PC-3 (cell line): ENCODE measurements at regions not wholly inside any gene's neighbourhood (a gene's known extent, or its start where the extent isn't known, plus 50 kb on each side); places are given as distances from the start of the nearest gene placed in this dataset.

Source experiments
- ATAC-seq: fragments of 200-7000 bp; cut with Tn5 transposase; 2 replicates; pipeline ENCODE4 v1.9.1; 2020; ENCODE audit warnings: mild to moderate bottlenecking, moderate library complexity
- BruUV-seq: library from RNA; stranded (reverse); fragments of 400-500 nt; replicated peaks from 2 replicates; lab custom pipeline; 2021; lab: Mats Ljungman, UMichigan
- CTCF ChIA-PET: fragments of 300-600 bp; sonication (Branson Sonifier 250); formaldehyde crosslinking; loops from one replicate; lab custom pipeline; 2022; ENCODE audit warnings: antibody characterized with exemption; lab: Charles Lee
- POLR2A ChIA-PET: fragments of 300-600 bp; sonication (Branson Sonifier 250); formaldehyde crosslinking; loops from one replicate; lab custom pipeline; 2022; ENCODE audit warnings: antibody characterized with exemption; ENCODE audit not compliant: unreplicated experiment; lab: Charles Lee
- DNase-seq: peaks from one replicate; pipeline ENCODE4 v3.0.0-alpha.2; 2015
- H2AFZ ChIP-seq: fragments of 300-600 bp; sonication (generic); 2 replicates; pipeline ENCODE4 v1.6.0; 2016; ENCODE audit warnings: antibody characterized with exemption, low read length
- H3F3A ChIP-seq: fragments of 300-600 bp; sonication (generic); one replicate; pipeline ENCODE4 v1.6.0; 2017; ENCODE audit warnings: antibody characterized with exemption, low read length, control low read depth, mild to moderate bottlenecking; ENCODE audit not compliant: unreplicated experiment
- H3K27ac ChIP-seq: fragments of 300-600 bp; sonication (generic); 2 replicates; pipeline ENCODE4 v1.5.1; 2016; ENCODE audit warnings: mild to moderate bottlenecking, low read length
- H3K27me3 ChIP-seq: fragments of 300-600 bp; sonication (generic); 2 replicates; pipeline ENCODE4 v1.6.1; 2016; ENCODE audit warnings: low read length, mixed read lengths
- H3K36me3 ChIP-seq: fragments of 300-600 bp; sonication (generic); 2 replicates; pipeline ENCODE4 v1.6.1; 2016; ENCODE audit warnings: low read depth, mixed run types, low read length, mixed read lengths
- H3K4me1 ChIP-seq: fragments of 300-600 bp; sonication (generic); 2 replicates; pipeline ENCODE4 v1.5.1; 2016; ENCODE audit warnings: low read length; ENCODE audit not compliant: insufficient read depth
- H3K4me2 ChIP-seq: fragments of 300-600 bp; sonication (generic); 2 replicates; pipeline ENCODE4 v1.6.0; 2016; ENCODE audit warnings: low read length
- H3K4me3 ChIP-seq: fragments of 300-600 bp; sonication (generic); 2 replicates; pipeline ENCODE4 v1.5.1; 2016; ENCODE audit warnings: mild to moderate bottlenecking, low read length, mixed read lengths
- H3K79me2 ChIP-seq: fragments of 300-600 bp; sonication (generic); 2 replicates; pipeline ENCODE4 v1.6.1; 2017; ENCODE audit warnings: low read length, mixed read lengths
- H3K9ac ChIP-seq: fragments of 300-600 bp; sonication (generic); 2 replicates; pipeline ENCODE4 v1.6.0; 2016; ENCODE audit warnings: mild to moderate bottlenecking, low read length
- H3K9me2 ChIP-seq: fragments of 300-600 bp; sonication (generic); replicated peaks from 2 replicates; pipeline ENCODE4 v1.6.1; 2016; ENCODE audit warnings: mixed run types, low read length, mixed read lengths
- H3K9me3 ChIP-seq: fragments of 300-600 bp; sonication (generic); 2 replicates; pipeline ENCODE4 v1.6.1; 2016; ENCODE audit warnings: low read length, mixed read lengths
- H4K20me1 ChIP-seq: fragments of 300-600 bp; sonication (generic); 2 replicates; pipeline ENCODE4 v1.6.1; 2016; ENCODE audit warnings: low read length, mixed read lengths
- EZH2 ChIP-seq: fragments of 300-600 bp; sonication (generic); IDR thresholded peaks from one replicate; pipeline ENCODE4 v1.6.1; 2017; ENCODE audit warnings: antibody characterized with exemption, mild to moderate bottlenecking, low read length; ENCODE audit not compliant: unreplicated experiment
- EZH2phosphoT487 ChIP-seq: fragments of 300-600 bp; sonication (generic); IDR thresholded peaks from 2 replicates; pipeline ENCODE4 v1.6.1; 2018; ENCODE audit warnings: mild to moderate bottlenecking, antibody characterized with exemption, low read length, borderline replicate concordance
- intact Hi-C: fragments of 100-400 bp; cut with micrococcal nuclease; formaldehyde crosslinking; loops from 2 replicates; pipeline ENCODE4 v1.9.0; 2023
- TF ChIP-seq, protein P1 (sequence below): fragments of 300-600 bp; sonication (generic); conservative IDR thresholded peaks from 2 replicates; pipeline ENCODE4 v1.5.1; 2017; ENCODE audit warnings: antibody characterized with exemption, low read depth, mild to moderate bottlenecking, low read length

- H2AFZ ChIP-seq: no peak overlapping the region
- ATAC-seq (no peak), DNase-seq (no peak)
- BruUV-seq: no TSS peak
- H3K9me3 ChIP-seq: no peaks in the 10 kb centered on the region; the same call in 1 of the 2 replicates
- no peak overlapping the region for H3K27ac ChIP-seq
- POLR2A ChIA-PET: no interaction called here
- no peaks in the 10 kb centered on the region for H3K36me3 ChIP-seq
- H3K27me3 ChIP-seq: peaks cover 75% of the 10 kb centered on the region
- H3K4me1 ChIP-seq: no peaks in the 10 kb centered on the region
- no peaks in the 10 kb centered on the region for H4K20me1 ChIP-seq
- H3F3A ChIP-seq: no peaks in the 10 kb centered on the region
- no peak overlapping the region for H3K9ac ChIP-seq
- no peak overlapping the region for H3K4me3 ChIP-seq
- no peak overlapping the region for H3K4me2 ChIP-seq
- no peaks in the 10 kb centered on the region for H3K9me2 ChIP-seq
- intact Hi-C loops: no loop called here
- no peaks in the 10 kb centered on the region for H3K79me2 ChIP-seq
- TF ChIP-seq, protein P1, sequence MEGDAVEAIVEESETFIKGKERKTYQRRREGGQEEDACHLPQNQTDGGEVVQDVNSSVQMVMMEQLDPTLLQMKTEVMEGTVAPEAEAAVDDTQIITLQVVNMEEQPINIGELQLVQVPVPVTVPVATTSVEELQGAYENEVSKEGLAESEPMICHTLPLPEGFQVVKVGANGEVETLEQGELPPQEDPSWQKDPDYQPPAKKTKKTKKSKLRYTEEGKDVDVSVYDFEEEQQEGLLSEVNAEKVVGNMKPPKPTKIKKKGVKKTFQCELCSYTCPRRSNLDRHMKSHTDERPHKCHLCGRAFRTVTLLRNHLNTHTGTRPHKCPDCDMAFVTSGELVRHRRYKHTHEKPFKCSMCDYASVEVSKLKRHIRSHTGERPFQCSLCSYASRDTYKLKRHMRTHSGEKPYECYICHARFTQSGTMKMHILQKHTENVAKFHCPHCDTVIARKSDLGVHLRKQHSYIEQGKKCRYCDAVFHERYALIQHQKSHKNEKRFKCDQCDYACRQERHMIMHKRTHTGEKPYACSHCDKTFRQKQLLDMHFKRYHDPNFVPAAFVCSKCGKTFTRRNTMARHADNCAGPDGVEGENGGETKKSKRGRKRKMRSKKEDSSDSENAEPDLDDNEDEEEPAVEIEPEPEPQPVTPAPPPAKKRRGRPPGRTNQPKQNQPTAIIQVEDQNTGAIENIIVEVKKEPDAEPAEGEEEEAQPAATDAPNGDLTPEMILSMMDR: no peak
- TF ChIP-seq EZH2: no peak
- TF ChIP-seq EZH2phosphoT487: no peak
- CTCF ChIA-PET: no interaction called here
These were observed 174.0 kb upstream of the C14orf180 start for GRCh38 chr14:104405360-104406226.

- intact Hi-C loops: no loop called here
- Histone ChIP-seq H3K79me2 (no peaks in the 10 kb centered on the region), H3K27me3 (peaks cover 75% of the 10 kb centered on the region), H4K20me1 (no peaks in the 10 kb centered on the region), H3K9me3 (no peaks in the 10 kb centered on the region; the same call in 1 of the 2 replicates), H3K4me3 (no peak overlapping the region), H3K4me2 (no peak overlapping the region), H3K9me2 (no peaks in the 10 kb centered on the region), H3K4me1 (no peaks in the 10 kb centered on the region), H3K36me3 (no peaks in the 10 kb centered on the region), H3K9ac (no peak overlapping the region), H3K27ac (no peak overlapping the region), H3F3A (no peaks in the 10 kb centered on the region), H2AFZ (no peak overlapping the region)
- BruUV-seq: no TSS peak
- ChIA-PET CTCF (no interaction called here), POLR2A (no interaction called here)
- no peak for DNase-seq
- no peak for ATAC-seq
- TF ChIP-seq, protein P1: no peak
- TF ChIP-seq EZH2: no peak
- TF ChIP-seq EZH2phosphoT487: no peak
These were observed 172.7 kb upstream of the C14orf180 start for GRCh38 chr14:104406831-104407230.

DNA sequence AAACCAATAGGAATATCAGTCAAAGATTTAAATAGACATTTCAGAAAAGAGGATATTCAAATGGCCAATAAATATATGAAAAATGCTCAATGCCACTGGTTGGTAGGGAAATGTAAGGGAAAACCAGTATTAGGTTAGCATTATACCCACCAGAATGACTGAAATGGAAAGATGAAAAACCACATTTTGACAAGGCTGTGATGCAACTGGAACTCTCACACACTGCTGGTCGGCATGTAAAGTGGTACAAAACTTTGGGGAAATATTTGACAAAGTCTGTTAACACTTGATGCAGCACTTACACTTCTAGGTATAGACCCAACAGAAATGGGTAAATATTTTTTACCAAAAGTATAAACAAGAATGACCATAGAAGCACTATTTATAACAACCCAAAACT is 163.2 kb upstream of the C14orf180 start:
- ChIA-PET POLR2A (no interaction called here), CTCF (no interaction called here)
- H3K9me3 ChIP-seq: no peaks in the 10 kb centered on the region
- DNase-seq (no peak), ATAC-seq (no peak)
- no peak overlapping the region for H3K4me2 ChIP-seq
- no peaks in the 10 kb centered on the region for H4K20me1 ChIP-seq
- H3K4me3 ChIP-seq: no peak overlapping the region
- no peaks in the 10 kb centered on the region for H3K79me2 ChIP-seq
- no peaks in the 10 kb centered on the region for H3K36me3 ChIP-seq
- H3K27me3 ChIP-seq: peaks cover 15% of the 10 kb centered on the region
- no peak overlapping the region for H2AFZ ChIP-seq
- intact Hi-C loops: no loop called here
- no peak overlapping the region for H3K27ac ChIP-seq
- no peak for TF ChIP-seq EZH2phosphoT487
- BruUV-seq: no TSS peak
- H3F3A ChIP-seq: no peaks in the 10 kb centered on the region
- H3K9me2 ChIP-seq: no peaks in the 10 kb centered on the region
- no peaks in the 10 kb centered on the region for H3K4me1 ChIP-seq
- no peak overlapping the region for H3K9ac ChIP-seq
